IMR-90 (cell line): ENCODE measurements at regions not wholly inside any gene's neighbourhood (a gene's known extent, or its start where the extent isn't known, plus 50 kb on each side); places are given as distances from the start of the nearest gene placed in this dataset.

ENCODE experiments used
- ATAC-seq: fragments of 200-7000 bp; cut with Tn5 transposase; 2 replicates; pipeline ENCODE4 v1.9.1; 2020; ENCODE audit warnings: low read depth, mild to moderate bottlenecking, moderate library complexity
- BruUV-seq: library from RNA; stranded (reverse); fragments of 400-500 nt; replicated peaks from 2 replicates; lab custom pipeline; 2021; lab: Mats Ljungman, UMichigan
- CTCF ChIA-PET: fragments of 300-600 bp; formaldehyde crosslinking; extraction: SDS; loops from one replicate; lab custom pipeline; 2021; ENCODE audit warnings: antibody characterized with exemption; lab: Yijun Ruan, JAX
- POLR2A ChIA-PET: fragments of 300-600 bp; sonication (Branson Sonifier 250); formaldehyde crosslinking; loops from one replicate; lab custom pipeline; 2022; ENCODE audit warnings: antibody characterized with exemption; ENCODE audit not compliant: unreplicated experiment; lab: Charles Lee
- DNase-seq: peaks from one replicate; pipeline ENCODE4 v3.0.0; 2013
- H2AFZ ChIP-seq: replicated peaks from 2 replicates; pipeline ENCODE3; 2013; ENCODE audit warnings: low read length, mild to moderate bottlenecking; ENCODE audit not compliant: poor library complexity
- H2AK5ac ChIP-seq: 2 replicates; pipeline ENCODE4 v1.6.1; 2013; ENCODE audit warnings: low read depth, low read length, inconsistent platforms
- H2AK9ac ChIP-seq: replicated peaks from 2 replicates; pipeline ENCODE3; 2013; ENCODE audit warnings: mild to moderate bottlenecking, low read depth, low read length, moderate library complexity; ENCODE audit not compliant: poor library complexity
- H2BK120ac ChIP-seq: 2 replicates; pipeline ENCODE4 v1.6.1; 2013; ENCODE audit warnings: low read depth, low read length, inconsistent platforms
- H2BK15ac ChIP-seq: 3 replicates; pipeline ENCODE4 v1.6.1; 2013; ENCODE audit warnings: low read depth, low read length, inconsistent platforms
- H2BK20ac ChIP-seq: 2 replicates; pipeline ENCODE4 v1.6.1; 2013; ENCODE audit warnings: low read depth, mild to moderate bottlenecking, inconsistent platforms, low read length, moderate library complexity
- H2BK5ac ChIP-seq: 2 replicates; pipeline ENCODE4 v1.6.1; 2013; ENCODE audit warnings: mild to moderate bottlenecking, low read depth, low read length, inconsistent platforms; ENCODE audit not compliant: poor library complexity, severe bottlenecking
- H3K14ac ChIP-seq: replicated peaks from 2 replicates; pipeline ENCODE4 v1.6.1; 2013; ENCODE audit warnings: low read depth, low read length, inconsistent platforms
- H3K18ac ChIP-seq: 2 replicates; pipeline ENCODE4 v1.6.1; 2013; ENCODE audit warnings: low read depth, low read length, control low read depth
- H3K23ac ChIP-seq: 2 replicates; pipeline ENCODE4 v1.6.1; 2013; ENCODE audit warnings: low read depth, low read length, inconsistent platforms
- H3K27ac ChIP-seq: 2 replicates; pipeline ENCODE4 v1.5.1; 2013; ENCODE audit warnings: mild to moderate bottlenecking, control low read depth, low read length; ENCODE audit not compliant: insufficient read depth
- H3K27me3 ChIP-seq: 2 replicates; pipeline ENCODE4 v1.6.1; 2013; ENCODE audit warnings: low read length; ENCODE audit not compliant: control insufficient read depth, insufficient read depth
- H3K36me3 ChIP-seq: 2 replicates; pipeline ENCODE4 v1.6.1; 2013; ENCODE audit warnings: low read length, mixed read lengths; ENCODE audit not compliant: control insufficient read depth, insufficient read depth
- H3K4ac ChIP-seq: 2 replicates; pipeline ENCODE4 v1.6.1; 2013; ENCODE audit warnings: low read depth, low read length, inconsistent platforms
- H3K4me1 ChIP-seq: 2 replicates; pipeline ENCODE4 v1.6.1; 2013; ENCODE audit warnings: low read length, mixed read lengths; ENCODE audit not compliant: control insufficient read depth, insufficient read depth
- H3K4me2 ChIP-seq: 2 replicates; pipeline ENCODE4 v1.6.1; 2013; ENCODE audit warnings: low read depth, mild to moderate bottlenecking, control low read depth, low read length, moderate library complexity
- H3K4me3 ChIP-seq: 2 replicates; pipeline ENCODE4 v1.5.1; 2013; ENCODE audit warnings: low read depth, mild to moderate bottlenecking, control low read depth, low read length, moderate library complexity; ENCODE audit not compliant: insufficient read depth
- H3K56ac ChIP-seq: 2 replicates; pipeline ENCODE4 v1.6.1; 2013; ENCODE audit warnings: low read length, inconsistent platforms; ENCODE audit not compliant: insufficient read depth; ENCODE audit errors: extremely low read depth
- H3K79me1 ChIP-seq, 2 experiments: 2 replicates each; pipeline ENCODE4 v1.6.1; 2013; ENCODE audit warnings: low read length in 2 of 2, inconsistent platforms in 1 of 2, low read depth in 1 of 2
- H3K9ac ChIP-seq: 2 replicates; pipeline ENCODE4 v1.6.1; 2013; ENCODE audit warnings: low read depth, low read length, control low read depth
- H3K9me1 ChIP-seq: 2 replicates; pipeline ENCODE4 v1.6.1; 2013; ENCODE audit warnings: low read length, inconsistent platforms; ENCODE audit not compliant: insufficient read depth
- H3K9me3 ChIP-seq: 2 replicates; pipeline ENCODE4 v1.6.1; 2013; ENCODE audit warnings: low read length; ENCODE audit not compliant: control insufficient read depth, insufficient read depth
- H4K20me1 ChIP-seq: 2 replicates; pipeline ENCODE4 v1.6.1; 2013; ENCODE audit warnings: low read length, inconsistent platforms; ENCODE audit not compliant: insufficient read depth
- H4K5ac ChIP-seq: 2 replicates; pipeline ENCODE4 v1.6.1; 2013; ENCODE audit warnings: mild to moderate bottlenecking, low read depth, low read length, control low read depth
- H4K8ac ChIP-seq, 2 experiments: 2 replicates each; pipeline ENCODE4 v1.6.1; 2013; ENCODE audit warnings: low read depth in 2 of 2, low read length in 2 of 2, control low read depth in 1 of 2, inconsistent platforms in 1 of 2
- H4K91ac ChIP-seq: 2 replicates; pipeline ENCODE4 v1.6.1; 2013; ENCODE audit warnings: low read depth, low read length, inconsistent platforms; ENCODE audit not compliant: insufficient read depth
- BHLHE40 ChIP-seq: fragments of 150-350 bp; IDR thresholded peaks from 2 replicates; pipeline ENCODE4 v1.6.1; 2016; ENCODE audit warnings: mild to moderate bottlenecking, low read depth, low read length
- CEBPB ChIP-seq: IDR thresholded peaks from 2 replicates; pipeline ENCODE4 v1.6.1; 2012; ENCODE audit warnings: low read depth, low read length, improper control_type of control experiment
- CHD1 ChIP-seq: IDR thresholded peaks from 2 replicates; pipeline ENCODE4 v1.6.1; 2012; ENCODE audit warnings: low read depth, low read length, improper control_type of control experiment
- CTCF ChIP-seq: conservative IDR thresholded peaks from 2 replicates; pipeline ENCODE4 v1.5.1; 2012; ENCODE audit warnings: mild to moderate bottlenecking, low read depth, low read length, improper control_type of control experiment
- ELK1 ChIP-seq: fragments of 150-350 bp; IDR thresholded peaks from 2 replicates; pipeline ENCODE4 v1.6.1; 2016; ENCODE audit warnings: low read depth, mild to moderate bottlenecking, low read length, moderate library complexity, borderline replicate concordance
- FOS ChIP-seq: fragments of 150-350 bp; IDR thresholded peaks from 2 replicates; pipeline ENCODE4 v1.6.1; 2016; ENCODE audit warnings: low read depth, low read length
- MAFK ChIP-seq: IDR thresholded peaks from 2 replicates; pipeline ENCODE4 v1.6.1; 2012; ENCODE audit warnings: low read depth, low read length, improper control_type of control experiment
- MAZ ChIP-seq: IDR thresholded peaks from 2 replicates; pipeline ENCODE4 v1.6.1; 2012; ENCODE audit warnings: low read depth, mild to moderate bottlenecking, low read length, improper control_type of control experiment, moderate library complexity, borderline replicate concordance
- MXI1 ChIP-seq: IDR thresholded peaks from 2 replicates; pipeline ENCODE4 v1.6.1; 2012; ENCODE audit warnings: low read depth, mild to moderate bottlenecking, low read length, moderate library complexity, borderline replicate concordance
- NFE2L2 ChIP-seq: fragments of 150-350 bp; IDR thresholded peaks from 2 replicates; pipeline ENCODE4 v1.6.1; 2016; ENCODE audit warnings: low read depth, mild to moderate bottlenecking, low read length
- POLR2A ChIP-seq: IDR thresholded peaks from 2 replicates; pipeline ENCODE4 v1.6.1; 2012; ENCODE audit warnings: mild to moderate bottlenecking, low read depth, low read length
- RAD21 ChIP-seq: IDR thresholded peaks from 2 replicates; pipeline ENCODE4 v1.6.1; 2012; ENCODE audit warnings: low read length, improper control_type of control experiment
- RCOR1 ChIP-seq: IDR thresholded peaks from 2 replicates; pipeline ENCODE4 v1.6.1; 2012; ENCODE audit warnings: mild to moderate bottlenecking, low read length, improper control_type of control experiment; ENCODE audit not compliant: insufficient replicate concordance
- RFX5 ChIP-seq: IDR thresholded peaks from 2 replicates; pipeline ENCODE4 v1.8.0; 2012; ENCODE audit warnings: low read depth, mild to moderate bottlenecking, low read length, moderate library complexity
- SMC3 ChIP-seq: fragments of 150-350 bp; IDR thresholded peaks from 2 replicates; pipeline ENCODE4 v1.6.1; 2016; ENCODE audit warnings: low read depth, mild to moderate bottlenecking, antibody characterized with exemption, low read length, moderate library complexity
- USF2 ChIP-seq: fragments of 150-350 bp; IDR thresholded peaks from 2 replicates; pipeline ENCODE4 v1.6.1; 2017; ENCODE audit warnings: mild to moderate bottlenecking, antibody characterized with exemption, low read length, low read depth
- dilution Hi-C: fragments of 300-500 bp; cut with HindIII; formaldehyde crosslinking; loops from one replicate; pipeline ENCODE4 v1.14.3; 2018; ENCODE audit warnings: low sequenced_read_pairs; ENCODE audit not compliant: unreplicated experiment
- in situ Hi-C: fragments of 300-500 bp; cut with MboI; formaldehyde crosslinking; loops from 3 replicates; pipeline ENCODE4 v1.14.3; 2019; ENCODE audit warnings: low sequenced_read_pairs, inconsistent platforms, mixed read lengths
- intact Hi-C: fragments of 100-400 bp; cut with micrococcal nuclease; formaldehyde crosslinking; loops from 2 replicates; pipeline ENCODE4 v1.10.0; 2022

GRCh38 chr15:38860674-38861073 is 296.1 kb upstream of the RASGRP1 start:
- BruUV-seq = no TSS peak
- no peaks in the 10 kb centered on the region for H3K9me3 ChIP-seq
- H3K4me1 ChIP-seq = peaks cover 18% of the 10 kb centered on the region
- no peak overlapping the region for H3K4me3 ChIP-seq
- H3K18ac ChIP-seq = peak overlapping the region; percentile 6; the same call in 1 of the 2 replicates
- H2AK9ac ChIP-seq = no peak overlapping the region
- TF ChIP-seq FOS (no peak), CHD1 (no peak), MAZ (no peak), MAFK (no peak), USF2 (no peak), SMC3 (no peak), RCOR1 (no peak), RFX5 (no peak), NFE2L2 (no peak), CEBPB (no peak), ELK1 (no peak), CTCF (no peak), MXI1 (no peak), RAD21 (no peak), POLR2A (no peak), BHLHE40 (no peak)
- peak overlapping the region; percentile 31; the same call in 1 of the 2 replicates for H2AK5ac ChIP-seq
- H4K5ac ChIP-seq = peak overlapping the region; percentile 6; the same call in 1 of the 2 replicates
- H2BK5ac ChIP-seq = no peak overlapping the region
- no peaks in the 10 kb centered on the region for H3K27me3 ChIP-seq
- peak overlapping the region; percentile 8 to 34; a peak in 1 of 4 replicates for H4K8ac ChIP-seq
- ChIA-PET CTCF (interaction anchor here (1.3 kb wide), 1 partner anchor 272 kb away, joined by 3 read pairs; no protein-coding TSS in a partner anchor), POLR2A (no interaction called here)
- no peak overlapping the region for H3K56ac ChIP-seq
- no peak; the same call in 1 of the 2 replicates for ATAC-seq
- H3K36me3 ChIP-seq = no peaks in the 10 kb centered on the region
- in situ Hi-C loops (no loop called here), dilution Hi-C loops (no loop called here), intact Hi-C loops (no loop called here)
- H3K9me1 ChIP-seq = peaks cover 13% of the 10 kb centered on the region
- H3K14ac ChIP-seq = 0 out of 2 replicates have a peak overlapping the region, but pooled peaks have one; percentile 3
- no peaks in the 10 kb centered on the region for H3K79me1 ChIP-seq
- H4K91ac ChIP-seq = no peak overlapping the region
- H2BK15ac ChIP-seq = 0 out of 3 replicates have a peak overlapping the region, but pooled peaks have one; percentile 73
- peak; percentile 33 for DNase-seq
- H2BK120ac ChIP-seq = peak overlapping the region; percentile 60; the same call in 1 of the 2 replicates
- no peak overlapping the region for H3K23ac ChIP-seq
- H3K4me2 ChIP-seq = no peak overlapping the region
- peak overlapping the region; percentile 85; the same call in 1 of the 2 replicates for H2BK20ac ChIP-seq
- H2AFZ ChIP-seq = no peak overlapping the region
- no peak overlapping the region for H3K9ac ChIP-seq
- no peaks in the 10 kb centered on the region for H4K20me1 ChIP-seq
- H3K4ac ChIP-seq = 0 out of 2 replicates have a peak overlapping the region, but pooled peaks have one; percentile 29
- no peak overlapping the region for H3K27ac ChIP-seq
